Gastroesophageal sphincter (tissue), 3 donors: ENCODE measurements at regions not wholly inside any gene's neighbourhood (a gene's known extent, or its start where the extent isn't known, plus 50 kb on each side); places are given as distances from the start of the nearest gene placed in this dataset.

Source experiments
- EP300 ChIP-seq: sonication (generic); formaldehyde crosslinking; IDR thresholded peaks from one replicate; pipeline ENCODE4 v1.6.1; 2017; ENCODE audit warnings: antibody characterized with exemption, mild to moderate bottlenecking
- POLR2A ChIP-seq, 2 donors: fragments of 450-650 bp; IDR thresholded peaks; one replicate each; pipeline ENCODE4 v1.6.1; 2017; ENCODE audit warnings: antibody characterized with exemption in 2 of 2, mild to moderate bottlenecking in 2 of 2, moderate library complexity in 1 of 2
- POLR2AphosphoS5 ChIP-seq: sonication (generic); formaldehyde crosslinking; IDR thresholded peaks from one replicate; pipeline ENCODE4 v1.6.1; 2017; ENCODE audit warnings: antibody characterized with exemption
- TF ChIP-seq, protein P1 (sequence below), 4 experiments: fragments of 200-600 bp in 2 of 4; fragments of 450-650 bp in 2 of 4; sonication (generic) in 1 of 4; IDR thresholded peaks; one replicate each; pipeline ENCODE4 v1.5.1; 2017 to 2019; ENCODE audit warnings: antibody characterized with exemption in 4 of 4, mild to moderate bottlenecking in 2 of 4, moderate library complexity in 2 of 4

- TF ChIP-seq EP300, result no peak
- TF ChIP-seq POLR2A (IDR thresholded peaks at IDR 0.05), result no peak
- TF ChIP-seq, protein P1, sequence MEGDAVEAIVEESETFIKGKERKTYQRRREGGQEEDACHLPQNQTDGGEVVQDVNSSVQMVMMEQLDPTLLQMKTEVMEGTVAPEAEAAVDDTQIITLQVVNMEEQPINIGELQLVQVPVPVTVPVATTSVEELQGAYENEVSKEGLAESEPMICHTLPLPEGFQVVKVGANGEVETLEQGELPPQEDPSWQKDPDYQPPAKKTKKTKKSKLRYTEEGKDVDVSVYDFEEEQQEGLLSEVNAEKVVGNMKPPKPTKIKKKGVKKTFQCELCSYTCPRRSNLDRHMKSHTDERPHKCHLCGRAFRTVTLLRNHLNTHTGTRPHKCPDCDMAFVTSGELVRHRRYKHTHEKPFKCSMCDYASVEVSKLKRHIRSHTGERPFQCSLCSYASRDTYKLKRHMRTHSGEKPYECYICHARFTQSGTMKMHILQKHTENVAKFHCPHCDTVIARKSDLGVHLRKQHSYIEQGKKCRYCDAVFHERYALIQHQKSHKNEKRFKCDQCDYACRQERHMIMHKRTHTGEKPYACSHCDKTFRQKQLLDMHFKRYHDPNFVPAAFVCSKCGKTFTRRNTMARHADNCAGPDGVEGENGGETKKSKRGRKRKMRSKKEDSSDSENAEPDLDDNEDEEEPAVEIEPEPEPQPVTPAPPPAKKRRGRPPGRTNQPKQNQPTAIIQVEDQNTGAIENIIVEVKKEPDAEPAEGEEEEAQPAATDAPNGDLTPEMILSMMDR (IDR thresholded peaks at IDR 0.05), result no peak
- TF ChIP-seq POLR2AphosphoS5, result no peak
These were observed 193.6 kb upstream of the DAB2 start for GRCh38 chr5:39618391-39618790.
